ENCODE measurements at regions not wholly inside any gene's neighbourhood (a gene's known extent, or its start where the extent isn't known, plus 50 kb on each side); places are given as distances from the start of the nearest gene placed in this dataset.

GRCh38 chr12:112611908-112612307 is 179.6 kb upstream of the RPH3A start:
- TF ChIP-seq EZH2 (IDR thresholded peaks at IDR 0.05; ENCODE audit: low read depth): no peak
- TF ChIP-seq, protein P1, sequence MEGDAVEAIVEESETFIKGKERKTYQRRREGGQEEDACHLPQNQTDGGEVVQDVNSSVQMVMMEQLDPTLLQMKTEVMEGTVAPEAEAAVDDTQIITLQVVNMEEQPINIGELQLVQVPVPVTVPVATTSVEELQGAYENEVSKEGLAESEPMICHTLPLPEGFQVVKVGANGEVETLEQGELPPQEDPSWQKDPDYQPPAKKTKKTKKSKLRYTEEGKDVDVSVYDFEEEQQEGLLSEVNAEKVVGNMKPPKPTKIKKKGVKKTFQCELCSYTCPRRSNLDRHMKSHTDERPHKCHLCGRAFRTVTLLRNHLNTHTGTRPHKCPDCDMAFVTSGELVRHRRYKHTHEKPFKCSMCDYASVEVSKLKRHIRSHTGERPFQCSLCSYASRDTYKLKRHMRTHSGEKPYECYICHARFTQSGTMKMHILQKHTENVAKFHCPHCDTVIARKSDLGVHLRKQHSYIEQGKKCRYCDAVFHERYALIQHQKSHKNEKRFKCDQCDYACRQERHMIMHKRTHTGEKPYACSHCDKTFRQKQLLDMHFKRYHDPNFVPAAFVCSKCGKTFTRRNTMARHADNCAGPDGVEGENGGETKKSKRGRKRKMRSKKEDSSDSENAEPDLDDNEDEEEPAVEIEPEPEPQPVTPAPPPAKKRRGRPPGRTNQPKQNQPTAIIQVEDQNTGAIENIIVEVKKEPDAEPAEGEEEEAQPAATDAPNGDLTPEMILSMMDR (conservative IDR thresholded peaks at IDR 0.05): no peak

Measured in PC-9 (cell line).